ENCODE measurements at regions not wholly inside any gene's neighbourhood (a gene's known extent, or its start where the extent isn't known, plus 50 kb on each side); places are given as distances from the start of the nearest gene placed in this dataset.

GRCh38 chr4:34253239-34253638 is 1991.1 kb downstream of the ARAP2 start:
- TF ChIP-seq FOSL1 (IDR thresholded peaks at IDR 0.05; ENCODE audit: low read depth) (no peak), EGR1 (IDR thresholded peaks at IDR 0.05; ENCODE audit: low read depth) (no peak), POLR2A (IDR thresholded peaks at IDR 0.05; ENCODE audit: borderline replicate concordance, extremely low read depth, insufficient read depth, insufficient read length) (no peak)

Measured in HCT116 (cell line).